ENCODE measurements at regions not wholly inside any gene's neighbourhood (a gene's known extent, or its start where the extent isn't known, plus 50 kb on each side); places are given as distances from the start of the nearest gene placed in this dataset.

DNA sequence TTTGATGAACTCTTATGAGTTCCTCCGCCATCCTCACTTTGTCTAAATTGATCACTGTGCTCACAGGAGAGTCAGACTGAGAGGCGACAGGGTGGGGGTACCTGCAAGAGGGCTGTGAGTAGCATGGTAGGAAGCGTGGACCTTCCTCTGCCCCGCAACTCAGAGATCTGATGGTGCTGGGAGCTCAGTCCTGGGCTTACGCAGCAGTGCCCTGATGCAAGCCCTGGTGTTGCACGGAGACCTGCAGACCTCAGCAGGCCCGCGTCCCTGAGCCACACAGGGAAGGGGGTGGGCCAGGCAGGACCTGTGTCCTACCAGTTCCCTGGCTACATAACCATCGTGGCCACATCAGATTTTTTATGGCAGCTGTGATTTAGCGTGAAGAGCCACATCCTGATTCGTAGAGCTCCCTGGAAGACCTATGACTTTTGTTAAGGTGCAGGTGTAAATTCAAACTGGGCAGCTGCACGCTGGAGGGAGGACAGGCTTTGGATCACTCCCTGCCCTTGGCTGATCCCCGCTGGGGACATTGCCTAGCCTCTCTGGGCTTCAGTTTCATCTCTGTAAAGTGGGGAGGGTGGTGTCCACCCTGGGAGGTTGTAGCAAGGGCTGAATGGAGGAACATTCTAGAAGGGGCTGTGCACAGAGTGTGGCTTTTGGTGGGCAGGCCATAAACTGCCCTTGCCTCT, 176.1 kb downstream of the KLF13 start:
- TF ChIP-seq, protein P1, sequence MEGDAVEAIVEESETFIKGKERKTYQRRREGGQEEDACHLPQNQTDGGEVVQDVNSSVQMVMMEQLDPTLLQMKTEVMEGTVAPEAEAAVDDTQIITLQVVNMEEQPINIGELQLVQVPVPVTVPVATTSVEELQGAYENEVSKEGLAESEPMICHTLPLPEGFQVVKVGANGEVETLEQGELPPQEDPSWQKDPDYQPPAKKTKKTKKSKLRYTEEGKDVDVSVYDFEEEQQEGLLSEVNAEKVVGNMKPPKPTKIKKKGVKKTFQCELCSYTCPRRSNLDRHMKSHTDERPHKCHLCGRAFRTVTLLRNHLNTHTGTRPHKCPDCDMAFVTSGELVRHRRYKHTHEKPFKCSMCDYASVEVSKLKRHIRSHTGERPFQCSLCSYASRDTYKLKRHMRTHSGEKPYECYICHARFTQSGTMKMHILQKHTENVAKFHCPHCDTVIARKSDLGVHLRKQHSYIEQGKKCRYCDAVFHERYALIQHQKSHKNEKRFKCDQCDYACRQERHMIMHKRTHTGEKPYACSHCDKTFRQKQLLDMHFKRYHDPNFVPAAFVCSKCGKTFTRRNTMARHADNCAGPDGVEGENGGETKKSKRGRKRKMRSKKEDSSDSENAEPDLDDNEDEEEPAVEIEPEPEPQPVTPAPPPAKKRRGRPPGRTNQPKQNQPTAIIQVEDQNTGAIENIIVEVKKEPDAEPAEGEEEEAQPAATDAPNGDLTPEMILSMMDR (IDR thresholded peaks at IDR 0.05) = no peak
- no peak for TF ChIP-seq POLR2A (IDR thresholded peaks at IDR 0.05)

Measured in testis (tissue), 2 donors.